ENCODE measurements at regions not wholly inside any gene's neighbourhood (a gene's known extent, or its start where the extent isn't known, plus 50 kb on each side); places are given as distances from the start of the nearest gene placed in this dataset.

DNA sequence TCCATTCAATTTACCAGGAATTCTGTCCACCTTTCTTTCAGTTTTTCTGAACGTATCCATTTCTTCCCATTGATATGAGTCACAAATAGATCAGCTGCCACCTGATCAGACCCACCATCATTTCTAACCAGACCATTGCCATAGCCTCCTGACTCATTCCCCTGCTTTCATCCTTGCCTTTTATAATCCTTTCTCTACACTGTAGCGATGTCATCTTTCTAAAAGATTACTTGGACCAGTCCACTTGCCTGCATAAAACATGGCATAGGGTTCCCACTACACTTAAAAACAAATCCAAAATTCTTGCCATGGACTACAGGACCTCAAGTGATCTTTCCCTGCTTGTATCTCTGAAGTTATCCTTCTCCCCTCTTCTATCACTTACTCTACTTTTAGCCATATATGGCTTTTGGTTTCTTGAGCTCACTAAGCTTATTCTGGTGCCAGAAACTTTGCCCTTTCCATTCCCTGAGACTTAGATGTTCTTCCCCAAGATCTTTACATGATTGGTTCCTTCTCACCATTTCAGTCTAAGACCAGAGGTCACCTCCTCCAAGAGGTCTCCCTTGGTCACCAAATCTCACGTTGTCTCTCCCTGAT is 149.5 kb upstream of the KRR1 start:
- intact Hi-C loops (cut with DNase I, micrococcal nuclease): no loop called here
- Mint-ChIP-seq H3K27me3 (no peaks in the 10 kb centered on the region), H3K4me3 (no peak overlapping the region), H3K4me1 (ENCODE audit: low read depth) (no peaks in the 10 kb centered on the region), H3K27ac (no peak overlapping the region), H3K9me3 (no peaks in the 10 kb centered on the region), H3K36me3 (ENCODE audit: low read depth) (no peaks in the 10 kb centered on the region)
- Histone ChIP-seq H3K27me3 (ENCODE audit: control insufficient read depth in 1 of 2, insufficient read depth in 2 of 2, low read length in 2 of 2) (no peaks in the 10 kb centered on the region), H3K27ac (ENCODE audit: low read depth in 1 of 2, low read length in 2 of 2) (no peak overlapping the region), H3K4me1 (ENCODE audit: insufficient read depth, low read length) (no peaks in the 10 kb centered on the region), H3K36me3 (ENCODE audit: insufficient read depth, low read length) (no peaks in the 10 kb centered on the region), H3K9me3 (ENCODE audit: control insufficient read depth in 1 of 2, insufficient read depth in 1 of 2, low read length in 2 of 2) (no peaks in the 10 kb centered on the region), H3K4me3 (ENCODE audit: low read length) (no peak overlapping the region)
- POLR2A ChIA-PET: no interaction called here
- CTCF ChIA-PET: interaction anchor here (1.2 kb wide), 1 partner anchor 371 kb away, joined by 3 read pairs; the partner anchor contains the start of gene PHLDA1
- ATAC-seq (ENCODE audit: poor library complexity) (no peak), DNase-seq (no peak)
- no peak for TF ChIP-seq CTCF (IDR thresholded peaks at IDR 0.05)

DNA sequence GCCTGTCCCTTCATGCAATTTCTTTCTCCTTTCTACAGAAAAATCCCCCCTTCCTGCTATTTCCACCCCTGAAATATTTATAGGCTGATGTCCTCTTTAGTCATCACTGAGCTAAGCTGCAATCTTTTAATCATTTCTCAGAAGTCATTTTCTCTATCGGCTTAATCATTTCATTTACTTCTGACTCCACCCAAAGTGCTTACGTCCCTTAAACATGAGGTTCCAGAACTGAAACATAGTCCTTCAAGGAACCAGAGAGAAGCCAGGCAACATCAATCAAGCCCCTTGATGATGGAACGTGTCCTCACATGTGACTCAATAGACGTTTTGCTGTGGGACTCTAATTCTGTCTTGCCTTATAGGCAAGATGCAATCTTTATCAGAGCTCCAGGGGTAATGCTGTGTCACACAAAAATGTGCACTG is 148.7 kb upstream of the KRR1 start:
- no peak overlapping the region for H3K27ac ChIP-seq (ENCODE audit: low read depth in 1 of 2, low read length in 2 of 2)
- no peaks in the 10 kb centered on the region for H3K4me1 ChIP-seq (ENCODE audit: insufficient read depth, low read length)
- Mint-ChIP-seq H3K9me3 (no peaks in the 10 kb centered on the region), H3K27ac (no peak overlapping the region), H3K4me3 (no peak overlapping the region), H3K36me3 (ENCODE audit: low read depth) (no peaks in the 10 kb centered on the region), H3K27me3 (no peaks in the 10 kb centered on the region), H3K4me1 (ENCODE audit: low read depth) (peaks cover 5% of the 10 kb centered on the region)
- ChIA-PET POLR2A (no interaction called here), CTCF (interaction anchor here (0.6 to 1.2 kb wide), 2 partner anchors 57 to 371 kb away, joined by 3 read pairs; partner anchors contain the start of gene PHLDA1)
- no peaks in the 10 kb centered on the region for H3K36me3 ChIP-seq (ENCODE audit: insufficient read depth, low read length)
- ATAC-seq (ENCODE audit: poor library complexity): no peak
- no peak overlapping the region for H3K4me3 ChIP-seq (ENCODE audit: low read length)
- TF ChIP-seq CTCF (IDR thresholded peaks at IDR 0.05): no peak
- intact Hi-C loops (cut with DNase I, micrococcal nuclease): no loop called here
- H3K9me3 ChIP-seq (ENCODE audit: control insufficient read depth in 1 of 2, insufficient read depth in 1 of 2, low read length in 2 of 2): no peaks in the 10 kb centered on the region
- DNase-seq: no peak
- H3K27me3 ChIP-seq (ENCODE audit: control insufficient read depth in 1 of 2, insufficient read depth in 2 of 2, low read length in 2 of 2): no peaks in the 10 kb centered on the region

DNA sequence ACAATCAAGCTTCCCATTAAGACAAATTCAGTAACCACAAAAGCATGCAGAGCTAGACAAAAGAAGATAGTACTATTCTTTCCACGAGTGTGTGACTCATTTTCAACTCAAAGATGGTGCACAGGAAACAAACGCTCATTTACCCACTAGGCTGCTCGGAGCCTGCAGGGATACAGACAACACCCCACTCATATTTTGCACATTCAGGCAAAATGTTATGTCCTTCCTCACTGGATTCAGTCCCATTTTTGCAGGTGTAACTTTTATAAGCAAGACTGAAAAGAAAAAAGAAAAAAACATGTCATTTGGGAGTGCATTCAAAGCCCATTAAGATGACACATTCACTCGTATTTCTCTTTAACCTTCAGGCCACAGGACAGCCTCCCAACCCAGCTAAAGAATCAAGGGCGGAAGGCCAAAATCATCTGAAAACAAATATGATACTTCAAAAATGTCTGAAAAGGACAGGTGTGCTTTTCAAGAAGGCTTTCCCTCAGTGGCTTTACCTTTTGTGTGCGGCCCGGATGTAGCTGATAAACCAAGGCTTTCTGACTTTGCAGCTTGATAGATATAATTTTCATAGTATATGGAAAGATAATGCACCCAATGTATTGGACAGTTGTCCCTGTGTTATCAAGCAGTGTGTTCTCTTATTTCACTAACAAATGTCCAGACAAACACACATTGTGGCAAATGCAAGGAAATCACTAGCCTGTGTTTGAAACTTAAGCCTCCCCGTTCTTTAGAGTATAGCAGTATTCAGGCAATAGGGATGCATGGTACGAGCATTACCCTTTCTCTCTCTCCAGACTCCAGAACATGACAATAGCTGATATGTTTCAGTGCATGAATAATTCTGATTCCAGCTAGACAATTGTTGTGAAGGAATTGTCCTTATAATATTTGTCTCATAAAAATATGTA is 147.8 kb upstream of the KRR1 start:
- peaks cover 6% of the 10 kb centered on the region for H3K4me1 Mint-ChIP-seq (ENCODE audit: low read depth)
- DNase-seq (peak in 1 of 14 experiments; percentile 5), ATAC-seq (ENCODE audit: poor library complexity) (no peak)
- no peaks in the 10 kb centered on the region for H3K36me3 Mint-ChIP-seq (ENCODE audit: low read depth)
- H3K9me3 Mint-ChIP-seq: no peaks in the 10 kb centered on the region
- ChIA-PET POLR2A (no interaction called here), CTCF (interaction anchor here (0.6 kb wide), 1 partner anchor 58 kb away, joined by 3 read pairs; no protein-coding TSS in a partner anchor)
- H3K36me3 ChIP-seq (ENCODE audit: insufficient read depth, low read length): no peaks in the 10 kb centered on the region
- no peak overlapping the region for H3K27ac ChIP-seq (ENCODE audit: low read depth in 1 of 2, low read length in 2 of 2)
- no peaks in the 10 kb centered on the region for H3K9me3 ChIP-seq (ENCODE audit: control insufficient read depth in 1 of 2, insufficient read depth in 1 of 2, low read length in 2 of 2)
- H3K27ac Mint-ChIP-seq: no peak overlapping the region
- no peak for TF ChIP-seq CTCF (IDR thresholded peaks at IDR 0.05)
- intact Hi-C loops (cut with DNase I, micrococcal nuclease): no loop called here
- H3K4me3 ChIP-seq (ENCODE audit: low read length): no peak overlapping the region
- no peaks in the 10 kb centered on the region for H3K27me3 ChIP-seq (ENCODE audit: control insufficient read depth in 1 of 2, insufficient read depth in 2 of 2, low read length in 2 of 2)
- H3K4me3 Mint-ChIP-seq: no peak overlapping the region
- no peaks in the 10 kb centered on the region for H3K4me1 ChIP-seq (ENCODE audit: insufficient read depth, low read length)
- H3K27me3 Mint-ChIP-seq: no peaks in the 10 kb centered on the region

Measured in CD4-positive, alpha-beta T cell (primary cell).